HPDE6-E6E7 (cell line): ENCODE measurements at regions not wholly inside any gene's neighbourhood (a gene's known extent, or its start where the extent isn't known, plus 50 kb on each side); places are given as distances from the start of the nearest gene placed in this dataset.
"Not testable (repeated sequence)": the region's sequence is repeated elsewhere in the genome, so short reads cannot be mapped to it uniquely, and the experiment has no call there.

Source experiments
- DNase-seq: peaks from one replicate; pipeline ENCODE4 v3.0.0; 2011; ENCODE audit warnings: missing footprints; ENCODE audit errors: extremely low spot score

DNA sequence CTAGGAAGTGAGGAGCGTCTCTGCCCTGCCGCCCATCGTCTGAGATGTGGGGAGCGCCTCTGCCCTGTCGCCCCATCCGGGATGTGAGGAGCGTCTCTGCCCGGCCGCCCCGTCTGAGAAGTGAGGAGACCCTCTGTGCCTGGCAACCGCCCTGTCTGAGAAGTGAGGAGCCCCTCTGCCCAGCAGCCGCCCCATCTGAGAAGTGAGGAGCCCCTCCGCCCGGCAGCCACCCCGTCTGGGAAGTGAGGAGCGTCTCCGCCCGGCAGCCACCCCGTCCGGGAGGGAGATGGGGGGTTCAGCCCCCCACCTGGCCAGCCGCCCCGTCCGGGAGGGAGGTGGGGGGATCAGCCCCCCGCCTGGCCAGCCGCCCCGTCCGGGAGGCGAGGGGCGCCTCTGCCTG lies 840.5 kb upstream of the CHORDC1 start:
- not testable (repeated sequence) for DNase-seq

DNA sequence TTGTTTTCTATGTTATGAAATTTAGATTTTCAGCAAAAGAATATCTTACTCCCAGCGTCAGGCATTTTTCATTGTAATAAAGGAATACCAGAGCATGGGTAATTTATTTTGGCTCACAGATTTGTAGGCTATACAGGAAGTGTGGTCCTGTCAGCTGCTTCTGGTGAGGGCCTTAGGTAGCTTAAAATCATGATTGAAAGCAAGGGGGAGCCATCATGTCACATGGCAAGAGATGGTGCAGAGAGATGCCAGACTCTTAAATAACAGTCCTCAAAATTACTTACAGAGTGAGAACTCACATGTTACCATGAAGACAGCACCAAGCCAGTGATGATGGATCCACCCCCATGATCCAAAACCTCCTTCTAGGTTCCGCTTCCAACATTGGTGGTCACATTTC lies 825.0 kb upstream of the CHORDC1 start:
- no peak for DNase-seq

DNA sequence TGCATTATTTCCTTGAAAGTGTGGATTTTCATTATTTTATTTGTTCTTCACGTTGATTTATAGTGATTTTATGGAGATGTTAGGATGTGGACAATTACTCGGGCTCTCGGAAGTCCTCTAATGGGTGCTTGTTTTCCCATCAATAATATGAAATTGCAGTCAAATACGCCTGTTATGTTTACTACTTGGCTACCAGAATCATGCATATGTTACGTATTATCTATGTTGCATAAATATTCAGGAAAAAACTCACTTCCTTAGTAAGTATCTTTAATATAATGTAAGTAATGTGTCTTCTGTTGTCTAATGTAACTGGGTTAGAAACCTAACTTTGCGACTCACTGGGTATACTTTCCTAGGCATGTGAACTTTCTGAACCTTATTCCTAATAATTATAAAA lies 823.4 kb upstream of the CHORDC1 start:
- no peak for DNase-seq

DNA sequence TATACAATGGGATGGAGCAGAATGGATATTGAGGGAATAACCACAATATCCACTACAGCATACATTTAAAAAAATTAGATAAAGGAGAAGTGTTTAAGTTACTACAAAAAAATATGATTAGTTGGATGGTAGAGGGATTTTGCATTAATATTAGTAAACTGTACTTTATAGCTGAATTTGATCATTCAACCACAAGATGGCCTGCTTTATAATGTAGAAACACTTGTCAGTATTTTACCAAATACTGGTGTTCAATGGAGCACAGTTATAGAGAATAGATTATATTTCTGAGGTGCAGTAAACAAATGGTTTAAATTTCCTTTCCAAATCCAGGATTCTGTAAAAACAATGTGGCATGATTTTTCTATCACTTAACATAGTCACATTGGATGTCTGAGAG lies 818.8 kb upstream of the CHORDC1 start:
- no peak for DNase-seq

DNA sequence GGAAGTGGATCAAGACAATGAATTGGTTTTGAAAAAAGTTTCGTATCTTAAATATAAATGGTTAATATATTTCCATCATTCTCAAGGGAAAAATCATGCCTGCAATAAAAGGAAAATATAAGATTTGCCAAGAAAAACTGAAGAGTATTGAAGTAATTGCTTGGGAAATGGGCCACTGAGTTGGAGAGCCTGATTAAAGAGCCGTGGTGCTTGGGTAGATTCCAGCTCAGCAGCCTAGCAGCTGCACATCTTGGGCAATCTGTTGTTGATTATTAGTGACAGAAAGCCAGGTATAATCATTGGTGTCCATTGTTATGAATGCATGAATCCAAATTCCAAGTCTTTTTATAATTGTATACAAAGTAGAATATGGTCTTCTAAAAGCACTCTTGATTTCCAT lies 800.9 kb upstream of the CHORDC1 start:
- DNase-seq = no peak

DNA sequence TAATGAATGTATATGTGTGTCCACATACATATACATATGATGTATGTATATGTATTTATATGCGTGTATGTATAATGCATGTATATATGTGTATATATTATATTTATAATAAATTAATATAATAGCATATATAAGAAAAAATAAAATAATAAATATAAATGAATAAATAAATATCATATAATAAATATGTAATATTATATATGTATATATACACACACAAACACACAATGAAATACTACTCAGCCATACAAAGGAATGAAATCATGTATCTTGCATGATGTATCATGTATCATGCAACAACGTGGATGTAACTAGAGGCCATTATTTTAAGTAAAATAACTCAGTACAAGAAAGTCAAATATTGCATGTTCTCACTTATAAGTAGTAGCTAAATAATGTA lies 788.7 kb upstream of the CHORDC1 start:
- DNase-seq = no peak

DNA sequence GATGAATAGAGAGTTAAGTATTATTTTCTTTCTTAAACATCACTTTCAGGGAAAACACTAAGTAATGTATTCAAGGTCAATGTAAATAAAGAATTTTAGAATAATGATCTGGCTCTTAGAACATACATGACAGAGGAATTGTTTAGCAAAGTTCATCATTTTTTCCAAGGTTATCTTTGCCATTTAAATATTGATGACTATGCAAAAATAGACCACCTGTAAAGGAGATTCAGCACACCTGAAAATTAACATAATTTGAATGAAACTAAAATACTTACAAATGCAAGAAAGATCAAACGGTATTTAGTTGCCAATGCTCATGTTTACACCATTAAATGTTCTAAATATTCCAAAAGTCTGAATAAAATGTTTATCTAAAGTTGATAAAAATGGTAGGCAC lies 782.6 kb upstream of the CHORDC1 start:
- no peak for DNase-seq

DNA sequence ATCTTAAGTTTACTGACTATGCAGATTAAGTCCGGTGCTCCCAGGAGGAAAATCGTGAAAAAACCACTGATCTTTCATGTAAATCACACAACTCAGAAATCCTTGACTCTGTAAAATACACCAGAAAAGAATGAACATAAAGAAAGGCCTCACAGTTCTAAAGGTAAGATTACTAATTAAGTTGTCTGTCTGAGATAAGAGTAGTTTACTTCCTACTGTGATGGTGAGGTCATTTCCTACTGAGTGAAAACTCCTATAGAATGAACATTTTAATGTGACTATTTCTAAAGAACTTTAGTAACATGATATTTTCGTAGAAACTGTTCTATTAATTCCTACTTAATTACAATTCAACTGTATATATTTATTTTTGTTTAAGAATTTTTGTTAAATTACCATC lies 774.4 kb upstream of the CHORDC1 start:
- no peak for DNase-seq

DNA sequence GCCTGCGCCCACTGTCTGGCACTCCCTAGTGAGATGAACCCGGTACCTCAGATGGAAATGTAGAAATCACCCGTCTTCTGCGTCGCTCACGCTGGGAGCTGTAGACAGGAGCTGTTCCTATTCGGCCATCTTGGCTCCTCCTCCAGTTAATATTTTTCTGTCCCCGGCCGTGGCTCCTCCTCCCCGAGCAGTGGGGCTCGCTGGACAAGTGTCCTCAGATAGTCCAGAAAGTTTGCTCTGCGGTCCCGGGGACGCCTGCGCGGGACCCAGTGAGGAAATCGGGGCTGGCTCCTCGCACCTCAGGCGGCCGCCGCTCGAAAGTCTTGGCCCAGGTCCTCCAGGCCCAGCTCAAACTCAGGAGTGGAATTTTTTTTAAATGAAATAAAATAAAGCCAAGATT lies 749.3 kb upstream of the CHORDC1 start:
- not testable (repeated sequence) for DNase-seq

DNA sequence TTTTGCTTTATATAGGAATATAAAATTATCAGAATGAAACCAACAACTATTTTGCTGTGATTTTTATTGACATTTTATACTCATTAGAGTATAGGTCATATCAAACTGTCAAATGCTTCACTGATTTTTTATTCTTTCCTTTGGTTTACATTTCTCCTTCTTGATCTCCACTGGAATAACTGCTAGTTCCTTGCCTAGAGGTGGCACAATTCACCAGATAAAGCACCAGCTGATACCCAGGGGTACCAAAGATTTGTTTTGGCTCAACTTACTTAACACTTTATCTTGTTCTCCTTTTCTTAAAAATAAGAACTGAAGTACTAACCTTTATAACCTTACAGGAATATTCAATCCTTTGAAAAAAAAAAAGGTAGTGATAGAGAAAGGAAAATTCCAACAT lies 725.1 kb upstream of the CHORDC1 start:
- DNase-seq = no peak

DNA sequence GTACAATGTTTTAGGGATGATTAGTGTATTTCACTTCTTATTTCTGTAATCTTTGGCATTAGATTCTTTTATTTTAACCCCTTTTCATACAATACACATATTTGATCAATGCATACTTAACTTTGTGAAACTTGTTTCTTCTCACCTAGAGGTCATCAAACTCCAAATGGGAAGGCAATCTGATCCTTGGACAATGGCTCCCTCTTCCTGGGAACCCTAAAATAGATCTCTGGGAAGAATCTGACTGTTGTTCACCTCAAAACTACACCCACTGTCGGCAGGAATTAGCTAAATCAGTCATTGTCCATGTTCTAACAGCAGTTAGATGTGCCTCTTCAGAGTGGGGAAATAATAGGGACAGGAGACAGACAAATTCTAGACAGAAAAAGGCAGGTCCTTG lies 707.4 kb upstream of the CHORDC1 start:
- DNase-seq = no peak

DNA sequence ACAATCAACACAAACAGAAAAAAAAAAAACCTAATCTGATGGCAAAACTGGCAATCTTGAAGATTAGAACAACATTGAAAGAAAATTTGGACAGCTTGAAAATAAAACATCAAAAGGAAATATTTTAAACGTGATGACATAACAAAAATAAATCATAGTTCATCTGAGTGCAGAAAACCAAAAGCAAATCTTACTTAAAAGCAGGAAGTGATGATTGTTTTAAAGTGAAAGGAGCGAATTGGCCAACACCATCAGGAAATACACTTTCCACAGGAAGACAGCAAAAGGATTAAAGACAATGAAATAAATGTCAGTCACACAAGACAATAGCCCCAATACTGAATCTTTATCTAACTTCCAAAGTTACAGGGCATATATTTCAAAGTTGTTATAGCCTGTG lies 696.5 kb upstream of the CHORDC1 start:
- no peak for DNase-seq

DNA sequence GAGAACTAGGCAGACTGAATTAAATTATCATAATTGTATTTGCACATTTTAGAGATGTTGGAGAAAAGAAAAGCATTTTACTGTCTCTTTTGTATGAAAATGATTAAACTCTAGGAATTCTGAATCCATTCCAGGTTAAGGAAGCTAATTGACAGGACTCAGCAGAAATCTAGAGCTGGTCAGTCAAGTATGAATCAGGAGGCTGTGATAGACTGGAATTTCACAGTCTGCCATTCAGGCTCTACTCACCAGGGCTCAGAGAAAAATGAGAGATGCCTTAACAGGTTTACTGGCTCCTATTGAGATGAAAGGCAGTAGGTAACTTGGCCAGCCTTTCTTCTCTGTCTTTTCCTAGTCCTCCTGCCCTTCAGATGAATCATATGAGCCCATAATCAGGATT lies 693.9 kb upstream of the CHORDC1 start:
- peak; percentile 12 for DNase-seq

DNA sequence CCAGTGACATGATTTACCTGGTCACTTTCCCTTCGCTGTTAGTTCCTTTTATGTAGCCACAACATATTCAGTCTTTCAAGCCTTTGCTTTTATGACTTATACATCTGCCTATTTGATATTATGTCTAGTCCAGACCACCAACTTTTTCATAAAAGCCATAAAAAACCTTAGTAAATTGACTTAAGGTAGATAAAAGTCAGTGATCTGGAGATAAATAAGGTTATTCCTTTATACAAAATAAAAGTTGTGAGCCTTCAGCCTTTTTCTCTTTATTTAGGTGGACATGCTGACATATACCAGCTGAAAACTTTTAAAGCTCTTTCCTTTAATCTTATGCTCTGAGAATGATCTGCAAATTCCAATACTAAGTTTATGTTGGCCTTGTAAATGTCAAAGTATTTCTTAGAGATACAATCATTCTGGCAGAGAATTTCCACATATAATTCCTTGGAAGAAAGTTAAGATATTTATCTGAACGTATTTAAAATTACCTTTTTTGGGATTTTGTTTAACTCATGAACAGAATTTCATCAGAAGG lies 690.4 kb upstream of the CHORDC1 start:
- DNase-seq = no peak

DNA sequence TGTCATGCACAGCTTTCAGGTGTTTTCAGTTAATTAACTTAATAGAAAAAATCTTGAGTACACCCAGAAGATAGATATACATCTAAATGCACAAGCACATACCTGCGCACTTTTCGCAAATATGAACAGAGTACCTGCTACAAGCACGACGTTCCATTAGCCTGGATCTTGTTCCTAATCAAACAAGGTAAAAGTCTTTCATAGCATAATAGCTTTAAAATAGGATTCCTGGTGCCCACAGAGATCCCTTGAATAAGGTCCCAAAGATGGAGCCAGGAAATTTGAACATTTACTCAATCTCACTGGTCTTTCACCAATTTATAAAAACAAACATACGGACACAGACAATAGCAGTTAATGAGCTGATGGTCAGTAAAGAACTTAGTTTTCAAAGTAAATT lies 689.8 kb upstream of the CHORDC1 start:
- no peak for DNase-seq

DNA sequence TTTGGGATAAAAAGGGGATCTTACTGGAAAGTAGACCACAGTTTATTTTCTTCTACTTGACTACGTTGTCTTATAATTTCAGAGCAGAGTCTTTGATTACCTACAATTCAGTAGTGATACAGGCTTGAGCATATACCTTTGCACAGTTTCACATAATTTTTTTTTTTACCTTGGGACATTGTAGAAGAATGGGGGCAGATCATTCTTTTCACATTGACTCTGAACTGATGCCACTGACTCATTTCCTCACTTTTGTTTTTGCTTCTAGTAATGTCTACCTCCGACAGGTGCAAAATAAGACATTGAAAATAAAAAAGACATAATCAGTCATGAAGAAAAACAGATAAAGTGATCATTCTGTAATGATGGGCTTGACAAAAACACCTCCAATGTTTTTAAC lies 688.3 kb upstream of the CHORDC1 start:
- DNase-seq = no peak

DNA sequence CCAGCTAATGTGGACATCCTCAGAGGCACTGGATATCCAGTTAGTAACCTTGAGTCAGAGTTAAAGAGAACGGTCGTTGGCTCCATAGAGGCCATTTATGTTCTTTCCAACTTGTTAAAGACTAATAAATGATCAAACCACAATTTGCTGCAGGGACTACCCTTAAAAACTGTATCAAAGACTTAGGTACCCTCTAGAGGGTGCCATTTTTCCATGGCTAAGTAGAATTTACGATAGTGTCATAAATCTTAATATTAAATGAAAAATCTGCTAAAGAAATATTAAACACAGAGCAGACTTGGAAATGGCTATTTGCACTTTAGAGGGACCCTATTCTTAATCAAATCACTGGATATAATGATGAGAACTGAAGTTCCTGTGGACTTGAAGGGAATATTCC lies 685.2 kb upstream of the CHORDC1 start:
- no peak for DNase-seq

DNA sequence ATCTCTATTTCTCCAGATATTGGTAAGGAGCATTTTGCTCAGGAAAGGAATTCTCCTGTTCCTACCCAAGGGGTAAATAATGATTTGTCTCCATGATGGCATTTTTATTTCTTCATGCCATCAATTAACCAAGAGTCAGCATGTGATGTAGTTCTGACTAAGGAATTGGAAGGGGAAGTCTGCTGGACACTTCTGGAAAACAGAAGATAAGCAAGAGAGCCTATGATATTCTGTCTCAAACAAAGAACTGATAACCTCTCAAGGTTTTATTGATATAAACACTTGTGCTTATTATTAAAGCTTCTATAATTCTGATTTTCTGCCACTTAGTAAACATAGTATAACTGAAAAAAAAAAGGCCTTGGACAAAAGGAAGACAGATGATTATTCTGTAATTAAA lies 673.0 kb upstream of the CHORDC1 start:
- DNase-seq = no peak

DNA sequence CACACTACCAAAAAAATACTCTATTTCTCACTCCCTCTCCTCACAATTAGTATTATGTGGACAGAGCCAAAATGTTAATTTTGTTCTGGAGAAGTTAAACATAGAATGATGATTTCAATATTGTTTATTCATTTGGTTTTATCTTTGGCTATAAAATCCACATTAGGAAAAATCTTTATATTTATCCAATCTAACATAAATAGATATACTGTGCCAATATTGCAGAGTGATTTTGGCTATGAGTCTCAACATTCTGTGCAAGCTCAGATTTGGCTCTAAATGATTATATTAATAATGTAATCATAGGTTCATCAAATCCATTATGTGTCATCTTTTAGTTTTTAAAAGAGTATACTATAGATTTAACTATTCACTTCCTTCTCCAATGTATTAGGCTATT lies 667.5 kb upstream of the CHORDC1 start:
- no peak for DNase-seq

DNA sequence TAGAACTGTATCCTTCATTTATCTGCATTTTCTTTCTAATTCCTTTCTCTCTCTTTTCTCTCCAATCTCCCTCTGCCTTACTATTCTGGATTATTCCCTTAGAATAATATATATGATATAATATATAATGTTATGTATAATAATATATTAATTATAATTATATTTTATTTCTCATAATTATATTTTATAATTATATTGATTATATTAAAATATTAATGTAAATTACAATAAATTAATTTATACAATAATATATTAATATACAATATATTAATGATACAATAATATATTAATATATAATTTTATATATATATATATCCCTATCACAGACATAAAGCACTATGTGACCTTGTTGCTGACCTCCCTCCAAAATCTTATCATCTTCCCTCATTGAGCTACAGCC lies 661.3 kb upstream of the CHORDC1 start:
- DNase-seq = no peak

DNA sequence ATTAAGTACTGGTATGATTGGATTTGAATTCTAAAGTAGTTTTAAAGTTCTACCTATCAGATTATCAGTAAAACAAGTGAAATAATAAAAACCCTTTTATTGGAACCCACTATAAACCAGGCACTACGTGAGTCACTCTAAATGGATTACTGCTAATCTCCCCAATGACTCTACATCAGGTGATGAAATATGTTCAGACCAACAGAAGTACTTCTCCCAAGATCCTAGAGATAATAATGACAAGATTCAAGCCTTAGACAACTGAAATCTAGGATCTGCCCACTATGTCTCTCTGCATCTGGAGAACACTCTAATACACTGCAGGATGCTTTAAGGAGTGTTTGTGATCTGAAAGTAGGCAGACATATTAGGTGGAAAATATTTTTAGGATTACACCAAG lies 652.1 kb upstream of the CHORDC1 start:
- DNase-seq = peak; percentile 4

DNA sequence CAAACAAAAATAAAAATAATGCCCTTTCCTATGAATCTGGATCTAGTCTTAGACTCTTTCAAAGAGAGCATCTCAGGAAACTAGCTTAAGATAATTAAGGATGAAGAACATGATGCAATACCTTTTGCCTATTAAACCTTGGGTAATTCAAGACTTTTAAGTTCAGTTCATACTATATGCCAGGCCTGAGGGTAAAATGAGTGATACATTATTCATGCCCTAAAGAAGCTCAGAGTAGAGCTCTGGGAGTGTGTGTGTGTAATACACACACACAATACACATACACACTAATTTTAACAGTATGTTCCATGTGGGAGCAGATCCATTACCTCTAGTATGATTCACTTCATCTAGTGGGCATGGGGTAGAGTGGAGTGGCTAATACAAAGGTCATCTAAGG lies 651.4 kb upstream of the CHORDC1 start:
- DNase-seq = no peak

DNA sequence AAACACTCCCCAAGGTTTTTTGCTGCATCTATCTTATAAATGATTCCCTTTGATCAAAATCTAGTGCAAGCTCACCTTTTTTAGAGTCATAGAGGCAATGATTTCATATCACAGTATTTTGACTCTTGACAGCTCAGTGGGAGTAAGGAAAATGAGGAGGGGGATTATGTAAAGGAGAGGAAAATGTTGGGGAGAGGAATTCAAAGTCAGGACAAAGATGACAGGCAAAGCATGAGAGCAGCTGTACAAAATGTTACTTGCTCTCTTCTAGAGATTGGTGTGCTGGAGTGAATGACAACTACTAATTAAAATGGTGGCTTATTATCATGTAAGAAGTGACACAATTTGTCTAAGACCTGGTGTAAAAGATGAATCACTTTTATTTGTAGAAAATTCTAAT lies 644.6 kb upstream of the CHORDC1 start:
- DNase-seq = no peak

DNA sequence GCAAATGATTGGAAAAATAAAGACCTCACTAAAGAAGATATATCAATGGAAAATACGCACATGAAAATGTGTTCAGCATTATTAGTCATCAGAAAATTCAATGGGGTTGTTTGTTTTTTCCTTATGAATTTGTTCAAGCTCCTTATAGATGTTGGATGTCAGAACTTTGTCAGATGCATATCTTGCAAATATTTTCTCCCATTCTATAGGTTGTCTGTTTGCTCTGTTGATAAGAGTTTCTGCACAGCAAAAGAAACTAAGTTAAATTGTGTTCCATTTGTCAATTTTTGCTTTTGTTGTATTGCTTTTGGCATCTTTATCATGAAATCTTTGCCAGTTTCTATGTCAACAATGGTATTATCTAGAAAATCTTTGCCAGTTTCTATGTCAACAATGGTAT lies 633.9 kb upstream of the CHORDC1 start:
- DNase-seq = no peak

DNA sequence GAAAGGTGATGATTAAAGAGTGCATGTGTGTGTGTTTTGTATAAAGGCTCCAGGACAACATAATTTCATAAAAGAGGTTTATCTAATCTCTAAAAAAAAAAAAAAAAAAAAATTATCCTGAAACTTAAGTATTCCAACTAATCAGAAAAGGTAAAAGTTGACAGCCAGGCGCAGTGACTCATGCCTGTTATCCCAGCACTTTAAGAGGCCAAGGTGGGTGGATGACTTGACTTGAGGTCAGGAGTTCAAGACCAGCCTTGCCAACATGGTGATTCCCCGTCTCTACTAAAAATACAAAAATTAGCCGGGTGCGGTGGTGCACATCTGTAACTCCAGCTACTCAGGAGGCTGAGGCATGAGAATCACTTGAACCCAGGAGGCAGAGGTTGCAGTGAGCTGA lies 632.7 kb upstream of the CHORDC1 start:
- no peak for DNase-seq
